Natural killer cell treated with Interleukin-12 subunit alpha and Interleukin-12 subunit beta and Interleukin-15 and Interleukin-18, amount 100 ng/mL, for 72 hours (primary cell): ENCODE measurements at regions not wholly inside any gene's neighbourhood (a gene's known extent, or its start where the extent isn't known, plus 50 kb on each side); places are given as distances from the start of the nearest gene placed in this dataset.
"Not testable (repeated sequence)": the region's sequence is repeated elsewhere in the genome, so short reads cannot be mapped to it uniquely, and the experiment has no call there.

Experiments
- ATAC-seq, 2 donors: fragments of 150-1000 bp; cut with Tn5 transposase in 1 of 2; sonication (Bioruptor Pico), chemical (Tn5 transposase) in 1 of 2; 2 replicates each; pipeline ENCODE4 v1.10.0; 2021
- DNase-seq: peaks from one replicate; pipeline ENCODE4 v3.0.0; 2022; ENCODE audit warnings: low spot score
- H3K27ac Mint-ChIP-seq, 2 donors: 1 replicate in 1 of 2; 2 replicates in 1 of 2; pipeline ENCODE4 v1.8.0; 2022; ENCODE audit warnings: mixed read lengths in 2 of 2, mild to moderate bottlenecking in 1 of 2, moderate library complexity in 1 of 2
- H3K27me3 Mint-ChIP-seq, 2 donors: 1 replicate in 1 of 2; 2 replicates in 1 of 2; pipeline ENCODE4 v1.8.0; 2022; ENCODE audit warnings: mixed read lengths in 2 of 2
- H3K36me3 Mint-ChIP-seq: one replicate; pipeline ENCODE4 v1.8.0; 2022; ENCODE audit warnings: mixed read lengths
- H3K4me1 Mint-ChIP-seq, 2 donors: 1 replicate in 1 of 2; 2 replicates in 1 of 2; pipeline ENCODE4 v1.8.0; 2022; ENCODE audit warnings: low read depth in 2 of 2, mixed read lengths in 2 of 2, mild to moderate bottlenecking in 1 of 2
- H3K4me3 Mint-ChIP-seq: one replicate; pipeline ENCODE4 v1.8.0; 2022; ENCODE audit warnings: mixed read lengths
- H3K9me3 Mint-ChIP-seq: 2 replicates; pipeline ENCODE4 v1.8.0; 2022; ENCODE audit warnings: mixed read lengths

DNA sequence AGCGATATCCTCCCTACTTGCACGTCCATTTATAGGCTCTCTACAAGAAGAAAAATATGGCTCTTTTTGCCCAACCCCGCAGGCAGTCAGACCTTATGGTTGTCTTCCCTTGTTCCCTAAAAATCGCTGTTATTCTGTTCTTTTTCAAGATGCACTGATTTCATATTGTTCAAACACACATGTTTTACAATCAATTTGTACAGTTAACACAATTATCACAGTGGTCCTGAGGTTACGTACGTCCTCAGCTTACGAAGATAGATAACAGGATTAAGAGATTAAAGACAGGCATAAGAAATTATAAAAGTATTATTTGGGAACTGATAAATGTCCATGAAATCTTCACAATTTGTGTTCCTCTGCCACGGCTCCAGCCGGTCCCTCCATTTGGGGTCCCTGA, 468.9 kb upstream of the PIK3R1 start:
- H3K9me3 Mint-ChIP-seq, H3K27ac Mint-ChIP-seq, H3K4me1 Mint-ChIP-seq, H3K27me3 Mint-ChIP-seq, DNase-seq, ATAC-seq, H3K36me3 Mint-ChIP-seq, H3K4me3 Mint-ChIP-seq: not testable (repeated sequence)

DNA sequence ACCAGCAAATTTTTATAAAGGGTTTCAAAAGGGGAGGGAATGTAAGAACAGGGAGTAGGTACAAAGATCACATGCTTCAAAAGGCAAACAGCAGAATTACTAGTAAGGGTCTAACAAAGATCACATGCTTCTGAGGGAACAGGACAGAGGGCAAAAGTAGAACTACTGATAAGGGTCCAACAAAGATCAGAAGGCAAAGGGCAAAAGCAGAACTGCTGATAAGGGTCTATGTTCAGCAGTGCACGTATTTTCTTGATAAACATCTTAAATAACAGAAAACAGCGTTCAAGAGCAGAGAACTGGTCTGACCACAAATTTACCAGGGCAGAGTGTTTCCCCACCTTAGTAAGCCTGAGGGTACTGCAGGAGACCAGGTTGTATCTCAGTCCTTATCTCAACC, 469.5 kb upstream of the PIK3R1 start:
- no peaks in the 10 kb centered on the region for H3K4me1 Mint-ChIP-seq
- no peaks in the 10 kb centered on the region for H3K27me3 Mint-ChIP-seq
- peaks cover 9% of the 10 kb centered on the region for H3K9me3 Mint-ChIP-seq
- DNase-seq (no peak), ATAC-seq (no peak)
- H3K4me3 Mint-ChIP-seq, result no peak overlapping the region
- H3K27ac Mint-ChIP-seq, result no peak overlapping the region
- peaks cover 8% of the 10 kb centered on the region for H3K36me3 Mint-ChIP-seq

DNA sequence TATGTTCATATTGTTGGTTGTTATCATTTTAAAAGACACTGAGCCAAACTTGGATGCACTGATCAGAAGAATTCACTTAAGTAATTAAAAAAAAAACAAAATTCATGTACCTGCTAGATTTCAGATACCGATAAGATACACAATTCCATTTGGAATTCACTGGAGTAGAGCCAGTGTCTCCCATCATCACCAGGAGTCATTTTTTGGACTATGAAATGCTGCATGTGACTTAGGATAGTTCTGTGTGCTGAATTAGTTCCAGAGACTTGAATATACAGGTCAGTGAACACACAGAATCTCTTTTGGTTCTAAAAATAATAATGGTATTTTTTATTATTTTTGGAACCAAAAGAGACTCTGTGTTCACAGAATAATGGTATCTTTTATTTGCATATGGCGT, 482.6 kb upstream of the PIK3R1 start:
- Mint-ChIP-seq H3K4me1 (no peaks in the 10 kb centered on the region), H3K36me3 (no peaks in the 10 kb centered on the region), H3K4me3 (no peak overlapping the region), H3K27ac (no peak overlapping the region), H3K9me3 (no peaks in the 10 kb centered on the region), H3K27me3 (peaks cover 7 to 15% of the 10 kb centered on the region in 2 donors)
- ATAC-seq, result no peak
- DNase-seq, result no peak

DNA sequence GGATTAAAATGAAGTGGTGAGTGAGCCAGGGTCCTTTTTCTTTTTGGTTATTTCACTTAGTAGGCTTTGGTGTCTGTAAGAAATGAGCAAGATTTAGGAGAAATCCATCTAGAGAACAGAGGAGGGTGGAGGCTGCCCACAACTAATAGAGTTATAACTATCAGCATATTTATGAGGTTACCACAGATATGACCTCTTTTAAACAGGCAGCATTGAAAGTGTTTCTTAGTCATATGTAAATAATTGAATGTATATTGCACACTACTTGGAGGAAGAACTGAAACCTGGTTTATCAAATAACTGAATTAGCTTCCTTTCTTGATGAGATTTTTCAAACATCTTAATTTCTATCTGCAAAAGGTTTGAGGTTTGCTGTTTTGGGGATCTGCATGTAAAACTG, 483.1 kb upstream of the PIK3R1 start:
- DNase-seq (no peak), ATAC-seq (no peak)
- no peaks in the 10 kb centered on the region for H3K4me1 Mint-ChIP-seq
- H3K9me3 Mint-ChIP-seq, result no peaks in the 10 kb centered on the region
- no peak overlapping the region for H3K27ac Mint-ChIP-seq
- peaks cover 7 to 15% of the 10 kb centered on the region in 2 donors for H3K27me3 Mint-ChIP-seq
- H3K4me3 Mint-ChIP-seq, result no peak overlapping the region
- no peaks in the 10 kb centered on the region for H3K36me3 Mint-ChIP-seq

DNA sequence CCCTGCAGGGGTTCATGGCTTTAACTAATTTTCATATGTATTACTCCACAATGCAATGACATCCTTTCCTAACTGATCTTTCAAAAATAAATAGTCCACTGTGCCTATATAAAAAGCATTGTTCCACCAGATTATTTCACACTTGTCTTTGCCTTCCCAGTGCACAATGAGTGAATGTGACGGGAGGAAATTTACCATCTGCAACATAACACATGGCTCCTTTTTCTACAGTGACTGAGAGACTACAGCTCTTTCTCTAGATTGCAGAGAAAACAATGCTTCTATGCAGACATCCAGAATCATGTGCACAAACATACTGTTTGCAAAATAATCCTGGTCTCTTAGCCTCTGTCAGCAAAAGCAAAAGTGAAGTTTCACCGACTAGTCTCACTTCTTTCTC, 483.7 kb upstream of the PIK3R1 start:
- H3K27me3 Mint-ChIP-seq, result peaks cover 7 to 15% of the 10 kb centered on the region in 2 donors
- no peaks in the 10 kb centered on the region for H3K9me3 Mint-ChIP-seq
- DNase-seq (no peak), ATAC-seq (no peak)
- no peak overlapping the region for H3K27ac Mint-ChIP-seq
- H3K36me3 Mint-ChIP-seq, result no peaks in the 10 kb centered on the region
- H3K4me3 Mint-ChIP-seq, result no peak overlapping the region
- H3K4me1 Mint-ChIP-seq, result no peaks in the 10 kb centered on the region

DNA sequence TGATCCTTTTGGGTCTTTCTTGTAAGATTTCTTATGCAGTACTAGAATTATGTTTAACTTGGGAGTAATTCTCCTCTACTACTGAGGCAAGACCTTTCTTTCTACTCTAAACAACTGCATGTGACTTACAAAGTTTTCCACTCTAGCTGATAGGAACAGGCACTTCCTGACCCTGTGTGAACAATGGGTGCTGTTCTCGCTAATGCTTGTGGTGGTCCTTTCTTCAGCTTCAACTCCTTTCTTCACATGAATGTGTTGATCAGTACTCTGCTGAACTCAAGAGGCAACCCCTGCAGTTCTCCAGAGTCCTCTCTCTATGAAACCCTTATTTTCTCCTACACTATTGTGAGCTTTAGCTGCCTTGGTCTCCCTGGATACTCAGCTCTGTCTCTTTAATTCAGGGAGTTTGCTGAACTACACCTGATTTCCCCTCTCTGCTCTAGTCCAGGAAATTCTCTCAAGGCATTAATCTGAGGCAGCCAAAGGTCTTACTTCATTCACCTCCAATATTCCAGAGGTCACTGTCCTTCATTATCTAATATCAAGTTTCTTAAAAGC, 484.6 kb upstream of the PIK3R1 start:
- peaks cover 7 to 17% of the 10 kb centered on the region in 2 donors for H3K27me3 Mint-ChIP-seq
- DNase-seq (no peak), ATAC-seq (no peak)
- H3K4me1 Mint-ChIP-seq, result no peaks in the 10 kb centered on the region
- H3K36me3 Mint-ChIP-seq, result no peaks in the 10 kb centered on the region
- no peak overlapping the region for H3K4me3 Mint-ChIP-seq
- no peak overlapping the region for H3K27ac Mint-ChIP-seq
- H3K9me3 Mint-ChIP-seq, result no peaks in the 10 kb centered on the region

DNA sequence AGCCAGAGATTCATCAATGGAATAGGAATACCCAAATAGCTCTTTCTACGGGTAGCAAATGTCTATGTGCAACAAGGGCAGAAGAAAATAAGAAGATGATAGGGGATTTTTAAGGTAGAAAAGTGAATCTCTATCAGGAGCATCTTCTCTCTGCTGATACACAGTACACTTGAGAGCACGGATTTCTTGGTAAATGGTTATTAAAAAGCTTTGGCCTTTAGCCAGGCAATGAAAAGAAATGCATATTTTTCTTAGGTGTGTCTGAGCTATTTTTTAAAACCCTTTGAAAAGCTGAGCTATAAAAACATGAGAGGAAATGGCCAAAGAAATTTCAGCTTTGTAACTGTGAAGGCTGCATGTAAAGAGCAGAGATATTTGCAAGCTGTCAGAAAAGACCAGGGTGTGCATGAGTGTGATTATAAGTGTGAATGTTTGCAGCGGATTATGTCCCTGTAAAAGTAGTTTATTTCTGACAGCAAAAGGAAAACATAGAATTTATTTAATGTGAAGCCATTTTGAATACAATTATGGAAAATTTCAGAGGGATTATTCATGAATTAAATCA, 487.1 kb upstream of the PIK3R1 start:
- no peaks in the 10 kb centered on the region for H3K9me3 Mint-ChIP-seq
- H3K4me1 Mint-ChIP-seq, result no peaks in the 10 kb centered on the region
- peaks cover 7 to 10% of the 10 kb centered on the region in 2 donors for H3K27me3 Mint-ChIP-seq
- ATAC-seq (no peak), DNase-seq (no peak)
- H3K27ac Mint-ChIP-seq, result no peak overlapping the region
- H3K4me3 Mint-ChIP-seq, result no peak overlapping the region
- no peaks in the 10 kb centered on the region for H3K36me3 Mint-ChIP-seq

DNA sequence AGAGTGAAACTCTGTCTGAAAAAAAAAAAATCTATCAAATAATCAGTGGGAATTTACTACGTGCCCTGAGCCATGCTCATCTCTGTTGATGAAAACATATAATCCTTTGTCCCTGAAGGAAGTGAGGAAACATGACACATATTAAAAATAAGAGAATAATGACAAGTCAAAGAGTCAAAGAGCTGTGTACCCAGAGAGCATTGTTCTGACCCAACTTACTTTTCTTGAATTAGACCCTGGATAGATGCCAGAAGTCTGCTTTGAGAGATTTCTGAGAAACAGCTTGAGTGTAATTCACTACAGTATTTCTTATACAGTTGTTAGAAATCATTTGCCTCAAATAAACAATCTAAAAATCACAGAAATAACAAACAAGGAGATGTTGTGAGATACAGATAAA, 490.0 kb upstream of the PIK3R1 start:
- Mint-ChIP-seq H3K36me3 (no peaks in the 10 kb centered on the region), H3K27ac (no peak overlapping the region), H3K9me3 (no peaks in the 10 kb centered on the region), H3K4me1 (no peaks in the 10 kb centered on the region), H3K4me3 (no peak overlapping the region), H3K27me3 (peaks cover 5 to 10% of the 10 kb centered on the region in 2 donors)
- DNase-seq, result no peak
- ATAC-seq, result no peak

DNA sequence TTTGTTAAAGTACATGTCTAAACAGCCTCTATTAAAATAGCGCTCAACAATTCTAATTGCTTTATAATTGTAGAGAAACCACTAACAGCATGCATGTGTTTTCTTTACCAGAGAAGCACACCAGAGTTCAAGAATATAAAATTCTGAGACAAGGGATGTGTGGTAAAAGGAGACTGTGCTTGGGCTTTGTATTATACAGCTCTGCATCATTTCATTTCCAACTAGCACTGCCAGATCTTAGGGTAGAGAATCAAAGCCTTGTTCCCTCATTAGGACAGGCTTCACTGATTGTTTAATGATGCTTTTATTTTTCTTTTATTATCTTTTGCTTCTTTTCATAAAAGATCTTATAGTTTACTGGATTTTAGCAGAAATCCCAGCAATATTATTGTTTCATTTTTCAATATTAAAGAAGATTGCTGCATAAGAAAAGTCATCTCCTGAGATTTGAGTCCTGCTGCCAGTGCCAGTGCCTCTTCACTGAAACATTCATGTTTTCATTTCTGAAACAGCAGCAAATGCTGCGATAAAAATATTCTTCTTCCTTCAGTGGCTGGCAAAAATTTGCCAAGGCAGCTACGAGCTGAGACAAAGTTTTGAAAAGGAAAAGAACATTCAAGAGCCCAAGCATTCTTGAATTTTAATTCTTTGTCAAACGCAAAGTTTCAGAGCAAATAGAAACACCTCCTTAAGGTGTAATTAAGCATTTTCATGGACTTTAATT, 491.0 kb upstream of the PIK3R1 start:
- H3K36me3 Mint-ChIP-seq, result no peaks in the 10 kb centered on the region
- no peaks in the 10 kb centered on the region for H3K9me3 Mint-ChIP-seq
- peaks cover 8 to 10% of the 10 kb centered on the region in 2 donors for H3K27me3 Mint-ChIP-seq
- ATAC-seq, result no peak
- no peak overlapping the region for H3K4me3 Mint-ChIP-seq
- H3K27ac Mint-ChIP-seq, result no peak overlapping the region
- DNase-seq, result no peak
- H3K4me1 Mint-ChIP-seq, result no peaks in the 10 kb centered on the region

DNA sequence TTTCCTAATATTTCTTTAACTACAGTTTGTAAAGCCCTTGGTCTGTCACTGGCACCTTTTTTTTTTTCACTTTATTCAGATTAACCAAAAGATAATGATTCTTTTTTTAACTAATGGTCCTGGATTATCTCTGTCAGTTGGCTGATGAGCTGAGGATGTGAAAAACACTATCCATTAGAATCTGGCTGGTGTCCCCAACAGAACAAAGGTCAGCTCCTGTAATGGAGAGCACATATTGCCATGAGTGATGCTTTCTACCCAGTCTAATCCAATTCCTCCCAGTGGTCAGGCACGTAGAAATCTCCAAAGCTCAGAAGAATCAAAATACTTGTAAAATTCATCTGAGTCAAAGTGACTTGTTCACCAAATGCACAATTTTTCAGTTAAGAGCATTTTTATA, 491.7 kb upstream of the PIK3R1 start:
- no peak overlapping the region for H3K27ac Mint-ChIP-seq
- peaks cover 8 to 10% of the 10 kb centered on the region in 2 donors for H3K27me3 Mint-ChIP-seq
- H3K4me3 Mint-ChIP-seq, result no peak overlapping the region
- no peaks in the 10 kb centered on the region for H3K36me3 Mint-ChIP-seq
- no peaks in the 10 kb centered on the region for H3K9me3 Mint-ChIP-seq
- ATAC-seq (no peak), DNase-seq (no peak)
- no peaks in the 10 kb centered on the region for H3K4me1 Mint-ChIP-seq

DNA sequence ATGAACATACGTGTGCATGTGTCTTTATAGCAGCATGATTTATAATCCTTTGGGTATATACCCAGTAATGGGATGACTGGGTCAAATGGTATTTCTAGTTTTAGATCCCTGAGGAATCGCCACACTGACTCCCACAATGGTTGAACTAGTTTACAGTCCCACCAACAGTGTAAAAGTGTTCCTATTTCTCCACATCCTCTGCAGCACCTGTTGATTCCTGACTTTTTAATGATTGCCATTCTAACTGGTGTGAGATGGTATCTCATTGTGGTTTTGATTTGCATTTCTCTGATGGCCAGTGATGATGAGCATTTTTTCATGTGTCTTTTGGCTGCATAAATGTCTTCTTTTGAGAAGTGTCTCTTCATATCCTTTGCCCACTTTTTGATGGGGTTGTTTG, 493.0 kb upstream of the PIK3R1 start:
- not testable (repeated sequence) for H3K27ac Mint-ChIP-seq, H3K9me3 Mint-ChIP-seq, H3K4me1 Mint-ChIP-seq, H3K36me3 Mint-ChIP-seq, ATAC-seq, H3K4me3 Mint-ChIP-seq, DNase-seq
- peaks cover 8 to 10% of the 10 kb centered on the region in 2 donors for H3K27me3 Mint-ChIP-seq

DNA sequence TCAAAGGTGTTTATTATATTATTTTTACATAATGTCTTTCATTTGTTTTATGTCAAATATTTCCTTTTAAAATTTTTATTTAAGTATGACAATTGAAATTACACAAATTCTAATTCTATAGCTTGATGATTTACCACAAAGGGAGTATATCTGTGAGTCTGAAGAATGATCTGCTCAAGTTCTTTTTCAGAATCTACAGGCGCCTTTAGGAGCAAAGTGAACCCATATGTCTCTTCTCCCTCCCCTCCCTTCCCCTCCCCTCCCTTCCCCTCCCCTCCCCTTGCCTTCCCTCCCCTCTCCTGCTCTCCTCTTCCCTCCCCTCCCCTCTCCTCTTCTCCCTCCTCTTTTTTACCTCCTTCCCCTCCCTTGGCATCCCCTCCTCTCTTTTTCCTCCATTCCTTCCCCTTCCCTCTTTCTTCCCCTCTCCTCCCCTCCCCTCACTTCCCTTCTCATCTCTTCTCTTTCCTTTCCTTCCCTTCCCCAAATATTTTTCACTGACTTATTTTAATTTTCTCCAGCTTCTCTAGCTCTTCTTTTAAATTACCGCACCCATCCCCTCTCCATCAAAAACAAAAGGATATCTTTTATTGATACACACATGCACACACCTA, 495.3 kb upstream of the PIK3R1 start:
- Mint-ChIP-seq H3K9me3 (no peaks in the 10 kb centered on the region), H3K4me3 (no peak overlapping the region), H3K4me1 (no peaks in the 10 kb centered on the region), H3K36me3 (no peaks in the 10 kb centered on the region), H3K27ac (no peak overlapping the region), H3K27me3 (peaks cover 0 to 3% of the 10 kb centered on the region in 2 donors)
- ATAC-seq, result no peak
- no peak for DNase-seq

DNA sequence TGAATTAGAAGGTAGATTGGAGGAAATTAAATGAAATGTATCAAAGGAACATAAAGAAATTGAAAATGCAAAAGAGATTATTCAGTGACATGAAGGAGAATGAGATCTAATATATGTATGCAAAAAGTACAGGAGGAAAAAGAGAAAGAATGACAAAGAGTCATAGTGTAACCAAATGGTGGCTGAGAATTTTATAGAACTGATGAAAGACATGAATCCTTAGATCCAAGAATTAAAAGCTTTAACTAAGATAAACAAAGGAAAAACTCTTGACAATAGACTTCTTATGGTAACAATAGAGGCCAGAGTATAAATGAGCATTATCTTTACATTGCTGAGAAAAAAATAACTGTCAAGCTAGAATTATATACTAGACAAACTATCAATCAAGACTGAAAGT, 505.4 kb upstream of the CD180 start:
- no peaks in the 10 kb centered on the region for H3K4me1 Mint-ChIP-seq
- no peak overlapping the region for H3K27ac Mint-ChIP-seq
- DNase-seq (no peak), ATAC-seq (no peak)
- peaks cover 15% of the 10 kb centered on the region for H3K36me3 Mint-ChIP-seq
- H3K4me3 Mint-ChIP-seq, result no peak overlapping the region
- peaks cover 21% of the 10 kb centered on the region for H3K9me3 Mint-ChIP-seq
- H3K27me3 Mint-ChIP-seq, result peaks cover 9 to 16% of the 10 kb centered on the region in 2 donors

DNA sequence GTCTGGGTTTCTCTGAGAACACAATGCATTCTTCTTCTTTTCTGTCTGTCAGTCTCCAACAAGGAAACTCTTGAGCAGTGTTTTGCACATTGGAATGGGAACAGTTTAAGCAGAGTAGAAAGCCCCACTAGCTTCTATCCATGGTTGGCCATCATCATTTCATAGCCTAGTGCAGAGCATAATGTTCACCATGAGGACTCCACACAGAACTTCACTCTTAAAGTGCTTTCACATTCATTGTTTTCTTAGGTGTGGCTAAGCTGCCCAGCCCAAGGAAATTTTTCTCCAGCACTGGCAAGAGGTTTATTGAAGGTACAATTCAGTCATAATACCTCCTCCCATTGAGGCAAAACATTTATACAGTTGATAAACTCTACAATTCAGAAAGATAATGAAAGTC, 503.0 kb upstream of the CD180 start:
- Mint-ChIP-seq H3K27ac (no peak overlapping the region), H3K9me3 (peaks cover 13% of the 10 kb centered on the region), H3K4me3 (no peak overlapping the region), H3K27me3 (peaks cover 9 to 18% of the 10 kb centered on the region in 2 donors), H3K4me1 (no peaks in the 10 kb centered on the region), H3K36me3 (peaks cover 15% of the 10 kb centered on the region)
- DNase-seq (no peak), ATAC-seq (no peak)
